CD14-positive monocyte (primary cell): ENCODE measurements at regions not wholly inside any gene's neighbourhood (a gene's known extent, or its start where the extent isn't known, plus 50 kb on each side); places are given as distances from the start of the nearest gene placed in this dataset.

Source experiments
- DNase-seq, 3 donors: peaks; one replicate each; pipeline ENCODE4 v3.0.0-alpha.2; 2011 to 2022
- H2AFZ ChIP-seq: 2 replicates; pipeline ENCODE4 v1.6.0; 2012; ENCODE audit warnings: mild to moderate bottlenecking, low read depth, low read length, inconsistent platforms; ENCODE audit not compliant: insufficient read depth, poor library complexity, severe bottlenecking
- H3K27ac ChIP-seq, 2 donors: 1 replicate in 1 of 2; 2 replicates in 1 of 2; pipeline ENCODE4 v1.5.1; 2012 to 2013; ENCODE audit warnings: low read length in 2 of 2, control low read depth in 1 of 2, inconsistent platforms in 1 of 2, low read depth in 1 of 2, mild to moderate bottlenecking in 1 of 2
- H3K27me3 ChIP-seq, 2 donors: one replicate each; pipeline versions ENCODE4 v1.6.0 to v1.6.1; 2011 to 2013; ENCODE audit warnings: low read length in 2 of 2; ENCODE audit not compliant: control insufficient read depth in 2 of 2, insufficient read depth in 2 of 2
- H3K36me3 ChIP-seq, 2 donors: replicated peaks in 1 of 2; 1 replicate in 1 of 2; 2 replicates in 1 of 2; pipeline versions ENCODE4 v1.5.1 to v1.6.1; 2012 to 2013; ENCODE audit warnings: low read length in 2 of 2, control low read depth in 1 of 2, inconsistent platforms in 1 of 2, mild to moderate bottlenecking in 1 of 2; ENCODE audit not compliant: insufficient read depth in 2 of 2, control insufficient read depth in 1 of 2
- H3K4me1 ChIP-seq, 2 donors: 1 replicate in 1 of 2; 2 replicates in 1 of 2; pipeline versions ENCODE4 v1.5.1 to v1.6.1; 2012 to 2013; ENCODE audit warnings: low read length in 2 of 2, control low read depth in 1 of 2, inconsistent platforms in 1 of 2, mild to moderate bottlenecking in 1 of 2, moderate library complexity in 1 of 2; ENCODE audit not compliant: insufficient read depth in 2 of 2, control insufficient read depth in 1 of 2
- H3K4me2 ChIP-seq: replicated peaks from 2 replicates; pipeline ENCODE3; 2012; ENCODE audit warnings: low read length, moderate library complexity, mild to moderate bottlenecking; ENCODE audit not compliant: poor library complexity, severe bottlenecking; ENCODE audit errors: extremely low read depth
- H3K4me3 ChIP-seq, 3 experiments: fragments of 200-600 bp in 1 of 3; sonication (generic) in 1 of 3; replicated peaks in 1 of 3; 1 replicate in 2 of 3; 2 replicates in 1 of 3; pipeline ENCODE4 v1.5.1; 2011 to 2013; ENCODE audit warnings: low read length in 3 of 3, mild to moderate bottlenecking in 3 of 3, control low read depth in 2 of 3, low read depth in 2 of 3, inconsistent platforms in 1 of 3, moderate library complexity in 1 of 3
- H3K79me2 ChIP-seq: 2 replicates; pipeline ENCODE4 v1.6.0; 2012; ENCODE audit warnings: mild to moderate bottlenecking, control low read depth, inconsistent platforms, low read length, moderate library complexity; ENCODE audit not compliant: insufficient read depth
- H3K9ac ChIP-seq: 2 replicates; pipeline ENCODE4 v1.6.0; 2017; ENCODE audit warnings: low read length, mild to moderate bottlenecking; ENCODE audit not compliant: insufficient read depth, poor library complexity, severe bottlenecking
- H3K9me3 ChIP-seq, 2 donors: replicated peaks in 1 of 2; 1 replicate in 1 of 2; 2 replicates in 1 of 2; pipeline versions ENCODE4 v1.5.1 to v1.6.1; 2012 to 2013; ENCODE audit warnings: low read length in 2 of 2, control low read depth in 1 of 2; ENCODE audit not compliant: control insufficient read depth in 1 of 2, insufficient read depth in 1 of 2
- H4K20me1 ChIP-seq: 2 replicates; pipeline ENCODE4 v1.6.0; 2012; ENCODE audit warnings: mild to moderate bottlenecking, low read length, control low read depth, moderate library complexity; ENCODE audit not compliant: insufficient read depth
- H3K27ac Mint-ChIP-seq, 7 donors: one replicate each; pipeline ENCODE4 v1.8.0; 2020; ENCODE audit warnings: mild to moderate bottlenecking in 7 of 7, mixed read lengths in 7 of 7, moderate library complexity in 6 of 7, inconsistent platforms in 2 of 7
- H3K27me3 Mint-ChIP-seq, 3 donors: one replicate each; pipeline ENCODE4 v1.8.0; 2021 to 2022; ENCODE audit warnings: low read depth in 3 of 3, mild to moderate bottlenecking in 3 of 3, mixed read lengths in 3 of 3, moderate library complexity in 3 of 3, inconsistent platforms in 1 of 3
- H3K36me3 Mint-ChIP-seq, 2 donors: one replicate each; pipeline ENCODE4 v1.8.0; 2020; ENCODE audit warnings: mixed read lengths in 2 of 2, inconsistent platforms in 1 of 2, mild to moderate bottlenecking in 1 of 2
- H3K4me1 Mint-ChIP-seq: one replicate; pipeline ENCODE4 v1.8.0; 2020; ENCODE audit warnings: mild to moderate bottlenecking, mixed read lengths
- H3K4me3 Mint-ChIP-seq, 2 donors: one replicate each; pipeline ENCODE4 v1.8.0; 2020; ENCODE audit warnings: mild to moderate bottlenecking in 2 of 2, mixed read lengths in 2 of 2, moderate library complexity in 1 of 2
- H3K9me3 Mint-ChIP-seq, 7 donors: one replicate each; pipeline ENCODE4 v1.8.0; 2020 to 2022; ENCODE audit warnings: mixed read lengths in 7 of 7, mild to moderate bottlenecking in 6 of 7, moderate library complexity in 6 of 7, inconsistent platforms in 2 of 7
- CTCF ChIP-seq: fragments of 200-600 bp; IDR thresholded peaks from one replicate; pipeline ENCODE4 v1.8.0; 2022; ENCODE audit warnings: antibody characterized with exemption, mild to moderate bottlenecking
- WGBS: methylation state at CpG from one replicate; pipeline ENCODE4 v1.1.5; 2013; ENCODE audit warnings: missing lambda C conversion rate; ENCODE audit not compliant: insufficient coverage; 5-methylcytosine and 5-hydroxymethylcytosine counted together
- intact Hi-C, 2 donors: fragments of 100-400 bp; cut with micrococcal nuclease; formaldehyde crosslinking; loops; one replicate each; pipeline versions ENCODE4 v1.15.0 to v1.15.1; 2023

GRCh38 chr10:8375137-8375536 lies 320.6 kb downstream of the GATA3 start:
- no peaks in the 10 kb centered on the region for H3K4me1 Mint-ChIP-seq
- TF ChIP-seq CTCF = no peak
- H3K4me2 ChIP-seq = no peak overlapping the region
- peaks cover 0 to 2% (median 0%) of the 10 kb centered on the region in 3 donors for H3K27me3 Mint-ChIP-seq
- H3K27me3 ChIP-seq = no peaks in the 10 kb centered on the region
- no peaks in the 10 kb centered on the region for H3K4me1 ChIP-seq
- no peak overlapping the region for H2AFZ ChIP-seq
- no peak overlapping the region for H3K27ac Mint-ChIP-seq
- no peaks in the 10 kb centered on the region for H3K9me3 ChIP-seq
- H3K4me3 Mint-ChIP-seq = no peak overlapping the region
- DNase-seq = no peak
- WGBS = 100% methylated on average over 3 of the region's 4 CpGs
- no peak overlapping the region for H3K4me3 ChIP-seq
- H3K79me2 ChIP-seq = no peaks in the 10 kb centered on the region
- no peak overlapping the region for H3K9ac ChIP-seq
- H4K20me1 ChIP-seq = no peaks in the 10 kb centered on the region
- H3K27ac ChIP-seq = no peak overlapping the region
- peaks cover 0 to 6% (median 3%) of the 10 kb centered on the region in 7 donors for H3K9me3 Mint-ChIP-seq
- intact Hi-C loops = no loop called here
- no peaks in the 10 kb centered on the region for H3K36me3 ChIP-seq
- no peaks in the 10 kb centered on the region for H3K36me3 Mint-ChIP-seq

- Histone ChIP-seq H3K9me3 (no peaks in the 10 kb centered on the region), H3K4me1 (no peaks in the 10 kb centered on the region), H4K20me1 (no peaks in the 10 kb centered on the region), H3K4me2 (no peak overlapping the region), H3K27ac (no peak overlapping the region), H3K79me2 (no peaks in the 10 kb centered on the region), H2AFZ (no peak overlapping the region), H3K36me3 (no peaks in the 10 kb centered on the region), H3K9ac (no peak overlapping the region), H3K4me3 (no peak overlapping the region), H3K27me3 (no peaks in the 10 kb centered on the region)
- H3K9me3 Mint-ChIP-seq = peaks cover 0 to 3% (median 0%) of the 10 kb centered on the region in 7 donors
- intact Hi-C loops = no loop called here
- no peak for DNase-seq
- H3K27me3 Mint-ChIP-seq = peaks cover 0 to 2% (median 2%) of the 10 kb centered on the region in 3 donors
- WGBS = 83% methylated on average over 3 of the region's 10 CpGs
- no peak for TF ChIP-seq CTCF
- no peak overlapping the region for H3K4me3 Mint-ChIP-seq
- no peaks in the 10 kb centered on the region for H3K36me3 Mint-ChIP-seq
- H3K27ac Mint-ChIP-seq = peak overlapping the region in 1 of 7 donors; percentile 22
- H3K4me1 Mint-ChIP-seq = no peaks in the 10 kb centered on the region
These were observed 323.9 kb downstream of the GATA3 start for GRCh38 chr10:8378198-8378983.
